Effector CD4-positive, alpha-beta T cell (primary cell): ENCODE measurements at regions not wholly inside any gene's neighbourhood (a gene's known extent, or its start where the extent isn't known, plus 50 kb on each side); places are given as distances from the start of the nearest gene placed in this dataset.
"Not testable (repeated sequence)": the region's sequence is repeated elsewhere in the genome, so short reads cannot be mapped to it uniquely, and the experiment has no call there.

Experiments
- DNase-seq: peaks from one replicate; pipeline ENCODE4 v3.0.0-alpha.2; 2020

DNA sequence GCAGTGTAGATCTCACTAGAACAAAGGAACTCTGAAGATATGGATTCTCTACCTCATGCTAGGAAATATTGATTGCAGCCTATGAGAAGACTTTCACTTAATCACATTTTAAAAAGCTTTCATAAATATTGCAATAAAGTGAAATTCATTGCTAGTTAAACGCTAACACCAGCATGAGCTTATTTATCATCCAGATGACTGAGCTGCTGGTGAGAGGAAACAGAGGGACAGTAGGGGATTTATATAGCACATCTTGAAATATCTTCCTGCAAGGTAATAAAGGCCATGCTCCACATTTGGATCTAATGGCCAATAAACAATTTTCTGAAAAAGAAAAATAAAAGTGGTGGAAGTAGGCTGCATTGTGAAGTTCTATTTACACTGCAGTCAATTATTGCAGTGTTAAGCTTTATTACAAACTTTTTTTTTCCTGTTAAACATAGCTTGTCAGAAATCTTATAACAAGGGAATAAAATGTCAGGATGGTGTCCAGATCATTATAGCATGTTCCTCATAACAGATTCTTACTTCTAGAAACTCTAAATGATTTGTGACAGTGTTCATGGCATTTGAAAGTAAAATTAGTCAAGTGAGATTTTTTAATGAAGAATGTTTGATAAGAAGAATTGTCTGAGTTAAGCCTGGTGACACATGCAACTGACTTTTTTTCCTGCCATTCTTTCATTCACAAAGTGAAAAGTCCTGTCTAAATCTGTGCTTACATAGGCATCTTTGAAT is 342.6 kb downstream of the DMAC1 start:
- DNase-seq, result no peak

GRCh38 chr9:7456377-7456776 is 343.2 kb downstream of the DMAC1 start:
- no peak for DNase-seq

- DNase-seq, result no peak
Observed at GRCh38 chr9:7454624-7455023, 345.0 kb downstream of the DMAC1 start.

DNA sequence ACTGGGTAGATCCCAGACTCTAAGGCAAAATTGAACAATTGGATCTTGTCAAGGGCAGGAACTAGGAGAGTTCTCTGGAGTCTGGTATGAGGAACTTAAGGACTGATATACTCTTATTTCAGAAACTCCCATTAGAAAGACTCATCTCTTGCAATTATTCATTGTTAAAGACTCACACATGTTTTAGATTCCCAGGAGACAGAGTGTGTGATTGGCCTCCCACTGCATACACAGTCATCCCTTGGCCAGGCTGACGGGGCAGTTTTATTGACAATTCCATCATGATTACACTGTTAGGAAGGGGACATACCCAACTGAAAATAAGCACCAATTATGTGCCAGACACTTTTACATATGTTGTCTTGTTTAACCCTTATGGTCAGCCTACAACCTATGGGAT is 347.2 kb downstream of the DMAC1 start:
- DNase-seq, result no peak

DNA sequence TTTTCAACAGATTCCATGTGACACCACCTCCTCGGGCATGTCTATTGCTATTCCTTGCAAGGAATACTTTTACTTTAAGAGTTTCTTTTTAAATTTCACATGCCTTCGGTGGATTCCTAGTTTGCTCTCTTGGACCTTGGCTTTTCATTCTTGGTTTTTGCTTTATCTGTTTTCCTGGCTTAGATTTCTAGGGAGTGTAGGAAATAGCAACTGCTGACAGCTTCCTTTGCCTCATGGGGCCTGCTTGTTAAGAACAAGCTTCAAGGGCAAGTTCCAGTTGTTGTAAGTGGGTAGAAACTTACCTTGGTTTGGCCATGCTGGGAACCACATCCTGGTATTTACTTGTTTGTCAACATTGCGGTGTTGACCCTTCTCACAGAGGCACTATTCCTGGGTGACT is 348.5 kb downstream of the DMAC1 start:
- DNase-seq, result no peak

DNA sequence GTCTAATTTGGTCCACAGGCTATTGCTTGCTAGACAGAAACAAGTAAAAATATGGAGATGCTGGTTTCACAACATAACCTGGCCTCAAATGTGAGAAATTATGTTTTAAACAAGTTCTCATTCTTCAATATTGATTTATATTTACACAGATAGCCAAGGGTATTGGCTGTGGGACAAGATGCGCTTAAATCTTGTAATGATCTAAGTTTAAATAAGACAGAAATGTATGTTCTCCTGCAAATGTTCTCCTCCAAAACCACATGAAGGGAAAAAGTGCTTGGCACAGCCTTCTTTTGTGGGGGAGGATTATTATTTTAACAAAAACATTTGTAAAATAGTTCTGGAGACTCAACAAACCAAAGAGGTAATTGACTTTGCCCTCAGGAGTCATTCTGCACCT is 356.0 kb downstream of the DMAC1 start:
- DNase-seq, result no peak

DNA sequence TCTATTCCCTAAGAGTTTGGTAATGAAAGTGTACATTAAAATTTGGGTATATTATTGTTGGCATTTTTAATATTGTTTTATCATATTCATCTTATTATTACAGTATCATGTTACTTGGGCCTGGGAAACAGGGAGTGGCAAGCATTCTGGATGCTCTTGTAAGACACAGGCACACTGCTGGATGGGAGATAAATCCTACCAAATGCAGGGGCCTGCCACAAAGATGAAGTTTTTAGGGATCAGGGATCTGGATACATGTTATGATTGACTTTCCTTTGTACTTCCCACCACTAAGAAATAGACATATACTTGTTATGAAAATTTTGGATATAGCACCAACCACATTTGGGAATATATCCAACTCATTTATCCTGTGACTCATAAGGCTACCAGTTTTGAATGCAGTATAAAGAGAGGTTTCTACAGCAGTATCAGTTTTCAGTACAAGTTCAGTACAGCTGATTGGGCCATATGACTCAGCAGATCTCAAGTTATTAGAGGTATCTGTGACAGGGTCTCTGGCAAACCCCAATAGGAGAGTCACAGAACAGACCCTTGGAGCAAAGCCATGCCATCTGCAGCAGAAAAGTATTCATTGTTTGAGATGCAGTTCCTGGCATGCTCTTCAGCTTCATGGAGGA is 360.1 kb downstream of the DMAC1 start:
- DNase-seq, result no peak

DNA sequence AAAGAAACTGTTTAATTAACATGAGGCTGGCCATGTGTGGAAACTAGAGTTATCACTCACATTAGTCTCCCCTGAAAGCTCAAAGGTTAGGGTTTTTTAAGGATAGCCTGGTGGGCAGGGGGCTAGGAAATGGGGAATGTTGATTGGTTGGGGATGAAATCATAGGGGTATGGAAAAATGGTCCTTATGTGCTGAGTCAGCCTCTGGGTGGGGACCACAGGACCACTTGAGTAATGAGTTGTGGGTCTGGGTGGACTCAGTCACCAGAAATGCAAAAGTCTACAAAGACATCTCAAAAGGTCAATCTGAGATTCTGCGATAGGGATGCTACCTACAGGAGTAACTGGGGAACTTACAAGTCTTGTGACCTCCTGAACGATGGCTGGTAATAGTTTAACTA is 362.8 kb downstream of the DMAC1 start:
- DNase-seq, result no peak

DNA sequence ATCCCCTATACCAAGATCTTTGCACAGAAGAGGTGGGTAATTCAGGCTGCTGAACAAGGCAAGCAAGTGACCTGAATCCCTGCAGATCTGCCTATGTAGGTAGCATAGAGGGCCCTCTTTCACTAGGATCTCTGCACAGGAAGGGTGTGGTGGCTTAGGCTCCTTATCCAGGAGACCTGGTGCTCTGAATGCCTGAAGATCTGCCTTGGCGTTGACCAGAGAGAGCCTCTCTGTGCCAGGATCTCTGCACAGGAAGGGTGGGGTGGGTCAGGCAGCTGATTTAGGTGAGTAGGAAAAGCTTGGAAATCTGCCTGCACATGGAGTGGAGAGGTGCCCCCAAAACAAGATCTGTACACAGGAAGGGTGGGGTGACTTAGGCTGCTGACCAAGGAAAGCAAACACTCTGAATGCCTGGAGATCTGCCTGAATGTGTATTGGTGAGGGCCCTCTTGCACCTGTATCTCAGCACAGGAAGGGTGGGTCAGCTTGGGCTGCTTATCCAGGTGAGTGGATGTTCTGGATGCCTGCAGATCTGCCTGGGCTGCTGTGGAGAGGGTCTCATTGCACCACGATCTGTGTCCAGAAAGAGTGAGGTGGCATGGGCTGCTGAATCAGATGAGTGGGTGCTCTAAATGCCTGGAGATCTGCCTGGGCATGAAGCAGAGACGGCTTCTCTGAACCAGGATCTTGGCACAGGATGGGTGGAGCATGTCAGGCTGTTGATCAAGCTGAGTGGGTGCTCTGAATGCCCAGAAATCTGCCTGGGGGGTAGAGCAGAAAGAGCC is 365.9 kb downstream of the DMAC1 start:
- no peak for DNase-seq

GRCh38 chr9:7432989-7433388 is 366.6 kb downstream of the DMAC1 start:
- DNase-seq, result no peak

- DNase-seq, result not testable (repeated sequence)
Observed at GRCh38 chr9:7417397-7417796, 382.2 kb downstream of the DMAC1 start.

- DNase-seq, result no peak
Observed at GRCh38 chr9:7415836-7416235, 383.7 kb downstream of the DMAC1 start.

DNA sequence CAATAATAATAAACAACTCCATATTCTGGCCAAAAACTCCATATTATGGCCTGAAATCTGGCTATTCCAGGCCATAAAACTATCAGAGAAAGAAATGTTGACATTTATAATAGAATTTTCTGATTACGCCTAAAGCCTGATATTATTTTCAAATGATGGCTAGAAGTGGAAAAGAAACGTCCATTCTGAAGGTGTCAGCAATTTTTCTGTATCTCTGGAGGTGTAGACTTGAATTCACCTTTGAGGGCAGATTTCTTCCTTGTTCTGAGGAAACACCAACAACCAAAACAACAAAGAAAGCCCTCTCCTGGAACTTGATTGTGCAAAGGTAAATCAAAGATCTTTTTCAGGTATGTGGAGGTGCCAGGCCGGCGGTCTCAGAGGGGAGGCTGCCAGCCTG is 390.7 kb downstream of the DMAC1 start:
- DNase-seq, result no peak

GRCh38 chr9:7407246-7407645 is 392.3 kb downstream of the DMAC1 start:
- no peak for DNase-seq

GRCh38 chr9:7405924-7406604 is 393.5 kb downstream of the DMAC1 start:
- DNase-seq, result no peak

GRCh38 chr9:7403839-7404487 is 395.6 kb downstream of the DMAC1 start:
- DNase-seq, result no peak

- DNase-seq, result no peak
Observed at GRCh38 chr9:7403028-7403389, 396.6 kb downstream of the DMAC1 start.

GRCh38 chr9:7402334-7403027 is 397.1 kb downstream of the DMAC1 start:
- no peak for DNase-seq

- no peak for DNase-seq
Observed at GRCh38 chr9:7401116-7401515, 398.5 kb downstream of the DMAC1 start.

GRCh38 chr9:7394002-7394774 is 405.4 kb downstream of the DMAC1 start:
- DNase-seq, result no peak

DNA sequence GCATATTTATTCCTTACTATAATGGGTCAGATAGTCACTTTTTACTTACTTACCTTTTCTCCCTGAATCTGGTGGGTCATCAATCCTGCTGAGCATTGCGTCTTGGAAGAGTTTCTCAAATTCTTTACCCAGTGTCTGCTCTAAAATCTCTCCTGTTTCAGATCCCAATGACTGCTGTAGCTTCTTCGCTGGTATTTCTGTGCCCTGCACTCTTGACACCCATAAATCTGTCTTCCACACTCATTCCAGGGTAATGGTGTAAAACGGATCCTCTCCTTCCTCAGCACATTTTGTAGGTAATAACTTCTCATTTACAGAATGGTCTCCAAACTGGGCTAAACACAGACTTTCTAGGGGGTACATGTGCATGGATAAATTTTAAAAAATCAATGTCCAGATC is 407.4 kb downstream of the DMAC1 start:
- no peak for DNase-seq
